SH-SY5Y (cell line): ENCODE measurements at regions not wholly inside any gene's neighbourhood (a gene's known extent, or its start where the extent isn't known, plus 50 kb on each side); places are given as distances from the start of the nearest gene placed in this dataset.

Experiments
- GATA2 ChIP-seq: IDR thresholded peaks from 2 replicates; pipeline ENCODE4 v1.6.1; 2011; ENCODE audit warnings: mild to moderate bottlenecking, low read depth, low read length
- GATA3 ChIP-seq: IDR thresholded peaks from 2 replicates; pipeline ENCODE4 v1.6.1; 2011; ENCODE audit warnings: low read depth, mild to moderate bottlenecking, low read length, moderate library complexity

- TF ChIP-seq GATA2: no peak
- no peak for TF ChIP-seq GATA3
Measured at GRCh38 chr2:129610766-129611165, 368.7 kb upstream of the RAB6C start.
